Colonic mucosa (tissue), 4 donors: ENCODE measurements at regions not wholly inside any gene's neighbourhood (a gene's known extent, or its start where the extent isn't known, plus 50 kb on each side); places are given as distances from the start of the nearest gene placed in this dataset.

ENCODE experiments used
- DNase-seq: peaks from one replicate; pipeline ENCODE4 v3.0.0-alpha.2; 2020
- H3K27ac ChIP-seq: fragments of 200-600 bp; one replicate; pipeline ENCODE4 v1.8.0; 2021
- H3K27me3 ChIP-seq: fragments of 200-600 bp; one replicate; pipeline ENCODE4 v1.8.0; 2021
- H3K36me3 ChIP-seq: fragments of 200-600 bp; one replicate; pipeline ENCODE4 v1.8.0; 2021
- H3K4me1 ChIP-seq: fragments of 200-600 bp; one replicate; pipeline ENCODE4 v1.8.0; 2021; ENCODE audit warnings: mild to moderate bottlenecking
- H3K4me3 ChIP-seq: fragments of 200-600 bp; one replicate; pipeline ENCODE4 v1.8.0; 2021
- H3K9ac ChIP-seq, 2 donors: one replicate each; pipeline ENCODE4 v1.7.0; 2013; ENCODE audit warnings: control low read depth in 2 of 2, low read depth in 2 of 2, low read length in 2 of 2
- H3K9me3 ChIP-seq: fragments of 200-600 bp; one replicate; pipeline ENCODE4 v1.8.0; 2021
- intact Hi-C: fragments of 100-400 bp; cut with DNase I; formaldehyde crosslinking; loops from one replicate; pipeline ENCODE4 v1.14.1; 2022
- TF ChIP-seq, protein P1 (sequence below): fragments of 200-600 bp; IDR thresholded peaks from one replicate; pipeline ENCODE4 v1.8.0; 2022; ENCODE audit warnings: antibody characterized with exemption, mild to moderate bottlenecking
- donor health status: healthy.
- donor health status: DM: no; HTN: no; CAD: no.
- donor health status: DM: no; HTN: no; CAD: no.

DNA sequence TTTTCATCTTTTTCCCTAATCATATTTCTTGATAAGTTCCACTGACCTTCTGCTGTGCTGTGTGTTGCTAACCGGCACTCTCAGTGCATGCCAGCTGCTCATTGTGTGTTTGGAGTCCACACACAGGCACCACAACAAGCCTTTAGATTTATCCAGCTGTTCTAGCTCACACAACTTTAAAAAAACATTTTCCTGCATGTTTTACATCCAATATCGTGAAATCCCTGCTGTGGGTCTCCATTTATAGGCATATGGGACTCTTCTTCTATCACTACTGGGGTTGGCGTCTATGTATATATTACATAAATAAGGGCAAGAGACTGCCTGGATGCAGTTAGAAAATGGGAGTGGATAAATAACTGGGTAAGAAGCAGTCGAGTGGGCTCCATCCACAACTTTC, 183.6 kb upstream of the ADARB2 start:
- Histone ChIP-seq H3K27ac (no peak overlapping the region), H3K4me1 (no peaks in the 10 kb centered on the region), H3K9ac (no peak overlapping the region), H3K27me3 (no peaks in the 10 kb centered on the region), H3K4me3 (no peak overlapping the region), H3K36me3 (no peaks in the 10 kb centered on the region), H3K9me3 (no peaks in the 10 kb centered on the region)
- DNase-seq, result no peak
- TF ChIP-seq, protein P1, sequence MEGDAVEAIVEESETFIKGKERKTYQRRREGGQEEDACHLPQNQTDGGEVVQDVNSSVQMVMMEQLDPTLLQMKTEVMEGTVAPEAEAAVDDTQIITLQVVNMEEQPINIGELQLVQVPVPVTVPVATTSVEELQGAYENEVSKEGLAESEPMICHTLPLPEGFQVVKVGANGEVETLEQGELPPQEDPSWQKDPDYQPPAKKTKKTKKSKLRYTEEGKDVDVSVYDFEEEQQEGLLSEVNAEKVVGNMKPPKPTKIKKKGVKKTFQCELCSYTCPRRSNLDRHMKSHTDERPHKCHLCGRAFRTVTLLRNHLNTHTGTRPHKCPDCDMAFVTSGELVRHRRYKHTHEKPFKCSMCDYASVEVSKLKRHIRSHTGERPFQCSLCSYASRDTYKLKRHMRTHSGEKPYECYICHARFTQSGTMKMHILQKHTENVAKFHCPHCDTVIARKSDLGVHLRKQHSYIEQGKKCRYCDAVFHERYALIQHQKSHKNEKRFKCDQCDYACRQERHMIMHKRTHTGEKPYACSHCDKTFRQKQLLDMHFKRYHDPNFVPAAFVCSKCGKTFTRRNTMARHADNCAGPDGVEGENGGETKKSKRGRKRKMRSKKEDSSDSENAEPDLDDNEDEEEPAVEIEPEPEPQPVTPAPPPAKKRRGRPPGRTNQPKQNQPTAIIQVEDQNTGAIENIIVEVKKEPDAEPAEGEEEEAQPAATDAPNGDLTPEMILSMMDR, result no peak
- intact Hi-C loops, result no loop called here

DNA sequence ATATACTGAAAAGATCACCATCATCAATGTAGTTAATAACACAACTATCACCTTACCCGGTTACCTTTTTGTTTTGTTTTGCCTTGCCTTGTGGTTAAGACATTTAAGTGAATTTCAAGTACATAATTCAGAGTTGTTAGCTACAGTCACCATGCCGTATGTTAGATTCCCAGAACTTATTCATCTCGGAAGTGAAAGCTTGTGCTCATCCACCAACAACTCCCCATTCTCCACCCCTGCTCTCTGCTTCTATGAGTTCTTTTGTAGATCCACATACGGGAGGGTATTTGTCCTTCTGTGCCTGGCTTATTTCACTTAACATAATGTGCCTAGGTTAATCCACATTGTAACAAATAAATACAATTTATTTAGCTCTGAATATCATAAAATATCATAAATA, 182.8 kb upstream of the ADARB2 start:
- TF ChIP-seq, protein P1, result no peak
- no peak for DNase-seq
- intact Hi-C loops, result no loop called here
- H3K27ac ChIP-seq, result no peak overlapping the region
- H3K4me1 ChIP-seq, result no peaks in the 10 kb centered on the region
- no peaks in the 10 kb centered on the region for H3K27me3 ChIP-seq
- no peak overlapping the region for H3K9ac ChIP-seq
- H3K36me3 ChIP-seq, result no peaks in the 10 kb centered on the region
- H3K9me3 ChIP-seq, result no peaks in the 10 kb centered on the region
- no peak overlapping the region for H3K4me3 ChIP-seq

DNA sequence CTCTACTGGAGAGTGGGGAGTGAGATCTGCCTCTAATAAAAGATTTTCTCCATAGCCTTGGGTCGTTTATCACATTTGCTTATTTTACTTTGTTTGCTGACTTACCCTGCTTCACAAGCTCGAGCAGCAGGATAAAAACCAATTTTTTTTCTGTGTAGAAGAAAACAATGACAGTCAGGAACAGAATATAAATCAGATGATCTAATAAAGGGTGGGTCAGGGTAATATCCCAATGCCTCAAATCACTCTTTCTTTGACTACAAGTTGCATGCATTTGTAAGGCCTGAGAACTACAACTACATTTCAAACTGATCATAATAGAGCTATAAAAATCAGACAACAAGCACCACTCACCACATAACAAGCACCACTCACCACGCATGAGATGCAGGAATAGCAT, 174.4 kb upstream of the ADARB2 start:
- Histone ChIP-seq H3K27me3 (no peaks in the 10 kb centered on the region), H3K4me3 (no peak overlapping the region), H3K9ac (no peak overlapping the region), H3K27ac (no peak overlapping the region), H3K36me3 (no peaks in the 10 kb centered on the region), H3K4me1 (no peaks in the 10 kb centered on the region), H3K9me3 (no peaks in the 10 kb centered on the region)
- TF ChIP-seq, protein P1, result no peak
- intact Hi-C loops, result no loop called here
- no peak for DNase-seq

DNA sequence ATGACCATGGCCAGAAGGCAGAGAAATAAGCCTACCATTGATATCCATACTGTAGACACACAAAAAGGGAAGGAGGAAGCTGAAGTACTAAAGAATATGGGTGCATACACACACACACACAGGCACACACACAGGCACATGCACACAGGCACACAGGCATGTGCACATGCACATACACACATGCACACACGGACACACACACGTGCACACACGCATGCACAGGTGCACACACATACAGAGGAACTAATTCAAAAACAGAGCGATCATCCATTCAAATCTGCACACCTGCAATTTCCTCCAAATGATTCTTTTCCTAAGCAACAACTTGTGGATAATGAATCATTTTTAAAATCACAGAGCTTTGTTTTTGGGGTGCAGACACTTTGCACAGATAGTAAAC, 166.7 kb upstream of the ADARB2 start:
- H3K9ac ChIP-seq, result no peak overlapping the region
- intact Hi-C loops, result no loop called here
- H3K4me1 ChIP-seq, result no peaks in the 10 kb centered on the region
- no peak overlapping the region for H3K27ac ChIP-seq
- no peak overlapping the region for H3K4me3 ChIP-seq
- peaks cover 4% of the 10 kb centered on the region for H3K9me3 ChIP-seq
- TF ChIP-seq, protein P1, result no peak
- no peaks in the 10 kb centered on the region for H3K27me3 ChIP-seq
- no peaks in the 10 kb centered on the region for H3K36me3 ChIP-seq
- no peak for DNase-seq

DNA sequence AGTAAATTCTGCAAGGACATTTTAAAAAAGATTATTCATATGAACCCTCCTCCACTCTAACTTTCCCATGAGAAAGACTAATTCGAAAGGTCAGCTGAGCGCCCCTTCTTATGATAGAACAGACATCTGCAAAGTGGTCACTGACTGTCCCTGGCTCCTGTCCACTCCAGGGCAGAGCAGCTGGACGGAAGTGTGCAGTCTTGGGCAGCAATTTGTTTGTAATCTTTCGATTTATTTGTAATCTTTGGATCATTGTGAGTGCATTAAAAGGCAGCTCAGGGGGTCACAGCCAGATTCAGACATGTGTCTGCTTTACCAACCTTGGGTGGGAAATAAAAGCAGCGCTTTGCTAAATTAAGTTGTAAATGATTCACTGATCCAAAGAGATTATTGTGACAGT, 158.8 kb upstream of the ADARB2 start:
- H3K27me3 ChIP-seq, result no peaks in the 10 kb centered on the region
- H3K36me3 ChIP-seq, result no peaks in the 10 kb centered on the region
- no peak for DNase-seq
- H3K9ac ChIP-seq, result no peak overlapping the region
- H3K9me3 ChIP-seq, result no peaks in the 10 kb centered on the region
- H3K4me1 ChIP-seq, result no peaks in the 10 kb centered on the region
- TF ChIP-seq, protein P1, result no peak
- no peak overlapping the region for H3K4me3 ChIP-seq
- H3K27ac ChIP-seq, result no peak overlapping the region
- intact Hi-C loops, result no loop called here

DNA sequence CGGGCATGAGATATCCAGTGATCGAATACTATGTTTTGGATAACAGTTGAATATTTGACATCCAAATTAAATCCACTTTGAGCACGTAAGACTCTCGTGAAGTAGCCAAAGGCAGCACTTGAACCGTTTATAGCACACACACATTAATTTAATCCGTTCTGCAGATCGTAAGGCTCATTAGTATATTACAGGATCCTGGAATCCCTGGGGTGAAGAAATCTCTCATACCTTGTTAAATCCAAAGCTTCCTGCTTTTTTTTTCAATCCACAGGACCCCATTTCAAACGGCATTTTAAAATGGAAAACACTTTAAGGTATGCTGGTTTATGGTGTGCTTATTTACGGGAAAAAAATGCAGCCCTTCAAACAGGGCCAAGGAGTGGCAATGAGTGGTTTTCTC, 158.4 kb upstream of the ADARB2 start:
- TF ChIP-seq, protein P1, result no peak
- Histone ChIP-seq H3K9ac (no peak overlapping the region), H3K4me1 (no peaks in the 10 kb centered on the region), H3K4me3 (no peak overlapping the region), H3K36me3 (no peaks in the 10 kb centered on the region), H3K9me3 (no peaks in the 10 kb centered on the region), H3K27ac (no peak overlapping the region), H3K27me3 (no peaks in the 10 kb centered on the region)
- DNase-seq, result no peak
- intact Hi-C loops, result no loop called here
